Duodenal mucosa (tissue), 2 donors: ENCODE measurements at regions not wholly inside any gene's neighbourhood (a gene's known extent, or its start where the extent isn't known, plus 50 kb on each side); places are given as distances from the start of the nearest gene placed in this dataset.
"Not testable (repeated sequence)": the region's sequence is repeated elsewhere in the genome, so short reads cannot be mapped to it uniquely, and the experiment has no call there.

Experiments used
- H3K27ac ChIP-seq: one replicate; pipeline ENCODE4 v1.7.0; 2013; ENCODE audit warnings: low read depth, low read length
- H3K27me3 ChIP-seq, 2 donors: one replicate each; pipeline ENCODE4 v1.7.0; 2013; ENCODE audit warnings: low read length in 2 of 2, control low read depth in 1 of 2; ENCODE audit not compliant: insufficient read depth in 2 of 2, control insufficient read depth in 1 of 2
- H3K36me3 ChIP-seq, 2 donors: one replicate each; pipeline ENCODE4 v1.7.0; 2013; ENCODE audit warnings: low read length in 2 of 2, control low read depth in 1 of 2; ENCODE audit not compliant: insufficient read depth in 2 of 2, control insufficient read depth in 1 of 2
- H3K4me1 ChIP-seq, 2 donors: one replicate each; pipeline ENCODE4 v1.7.0; 2013; ENCODE audit warnings: low read length in 2 of 2, control low read depth in 1 of 2; ENCODE audit not compliant: insufficient read depth in 2 of 2, control insufficient read depth in 1 of 2
- H3K4me3 ChIP-seq, 2 donors: one replicate each; pipeline ENCODE4 v1.7.0; 2013; ENCODE audit warnings: low read length in 2 of 2, low read depth in 1 of 2
- H3K9ac ChIP-seq, 2 donors: one replicate each; pipeline ENCODE4 v1.7.0; 2013; ENCODE audit warnings: low read length in 2 of 2, low read depth in 1 of 2
- H3K9me3 ChIP-seq, 2 donors: one replicate each; pipeline ENCODE4 v1.7.0; 2013; ENCODE audit warnings: low read length in 2 of 2, control low read depth in 1 of 2; ENCODE audit not compliant: control insufficient read depth in 1 of 2

- no peak overlapping the region for H3K27ac ChIP-seq
- no peaks in the 10 kb centered on the region for H3K9me3 ChIP-seq
- H3K27me3 ChIP-seq, result no peaks in the 10 kb centered on the region
- no peaks in the 10 kb centered on the region for H3K36me3 ChIP-seq
- no peak overlapping the region for H3K4me3 ChIP-seq
- no peak overlapping the region for H3K9ac ChIP-seq
- H3K4me1 ChIP-seq, result no peaks in the 10 kb centered on the region
Measured at GRCh38 chr15:38849046-38849445, 284.4 kb upstream of the RASGRP1 start.

GRCh38 chr15:38852188-38852587 is 287.6 kb upstream of the RASGRP1 start:
- H3K4me3 ChIP-seq, H3K36me3 ChIP-seq, H3K9me3 ChIP-seq, H3K27ac ChIP-seq, H3K27me3 ChIP-seq, H3K4me1 ChIP-seq, H3K9ac ChIP-seq: not testable (repeated sequence)

- Histone ChIP-seq H3K27me3 (no peaks in the 10 kb centered on the region), H3K9ac (no peak overlapping the region), H3K4me3 (no peak overlapping the region), H3K36me3 (no peaks in the 10 kb centered on the region), H3K4me1 (no peaks in the 10 kb centered on the region), H3K9me3 (no peaks in the 10 kb centered on the region), H3K27ac (no peak overlapping the region)
Measured at GRCh38 chr15:38853608-38854007, 289.0 kb upstream of the RASGRP1 start.

- Histone ChIP-seq H3K4me3 (no peak overlapping the region), H3K4me1 (no peaks in the 10 kb centered on the region), H3K9me3 (no peaks in the 10 kb centered on the region), H3K27me3 (no peaks in the 10 kb centered on the region), H3K36me3 (no peaks in the 10 kb centered on the region), H3K27ac (no peak overlapping the region), H3K9ac (no peak overlapping the region)
Measured at GRCh38 chr15:38854506-38854905, 289.9 kb upstream of the RASGRP1 start.

GRCh38 chr15:38857814-38858213 is 293.2 kb upstream of the RASGRP1 start:
- Histone ChIP-seq H3K36me3 (no peaks in the 10 kb centered on the region), H3K4me3 (no peak overlapping the region), H3K27ac (no peak overlapping the region), H3K4me1 (no peaks in the 10 kb centered on the region), H3K9me3 (no peaks in the 10 kb centered on the region), H3K9ac (no peak overlapping the region), H3K27me3 (no peaks in the 10 kb centered on the region)

- H3K4me1 ChIP-seq, result no peaks in the 10 kb centered on the region
- no peak overlapping the region for H3K4me3 ChIP-seq
- H3K36me3 ChIP-seq, result no peaks in the 10 kb centered on the region
- no peaks in the 10 kb centered on the region for H3K27me3 ChIP-seq
- no peak overlapping the region for H3K27ac ChIP-seq
- no peak overlapping the region for H3K9ac ChIP-seq
- H3K9me3 ChIP-seq, result no peaks in the 10 kb centered on the region
Measured at GRCh38 chr15:38859574-38859973, 295.0 kb upstream of the RASGRP1 start.

GRCh38 chr15:38860253-38860652 is 295.6 kb upstream of the RASGRP1 start:
- H3K9me3 ChIP-seq, result no peaks in the 10 kb centered on the region
- no peaks in the 10 kb centered on the region for H3K36me3 ChIP-seq
- no peak overlapping the region for H3K9ac ChIP-seq
- H3K4me3 ChIP-seq, result no peak overlapping the region
- no peak overlapping the region for H3K27ac ChIP-seq
- H3K4me1 ChIP-seq, result no peaks in the 10 kb centered on the region
- H3K27me3 ChIP-seq, result no peaks in the 10 kb centered on the region

GRCh38 chr15:38860674-38861073 is 296.1 kb upstream of the RASGRP1 start:
- no peaks in the 10 kb centered on the region for H3K9me3 ChIP-seq
- H3K27ac ChIP-seq, result no peak overlapping the region
- no peaks in the 10 kb centered on the region for H3K27me3 ChIP-seq
- no peaks in the 10 kb centered on the region for H3K36me3 ChIP-seq
- H3K9ac ChIP-seq, result no peak overlapping the region
- H3K4me3 ChIP-seq, result no peak overlapping the region
- no peaks in the 10 kb centered on the region for H3K4me1 ChIP-seq

- no peaks in the 10 kb centered on the region for H3K9me3 ChIP-seq
- H3K4me1 ChIP-seq, result no peaks in the 10 kb centered on the region
- H3K36me3 ChIP-seq, result no peaks in the 10 kb centered on the region
- no peaks in the 10 kb centered on the region for H3K27me3 ChIP-seq
- no peak overlapping the region for H3K27ac ChIP-seq
- H3K9ac ChIP-seq, result no peak overlapping the region
- H3K4me3 ChIP-seq, result no peak overlapping the region
Measured at GRCh38 chr15:38861108-38861507, 296.5 kb upstream of the RASGRP1 start.

GRCh38 chr15:38862099-38862498 is 297.5 kb upstream of the RASGRP1 start:
- H3K36me3 ChIP-seq, result no peaks in the 10 kb centered on the region
- H3K27ac ChIP-seq, result no peak overlapping the region
- H3K9me3 ChIP-seq, result no peaks in the 10 kb centered on the region
- no peaks in the 10 kb centered on the region for H3K27me3 ChIP-seq
- no peak overlapping the region for H3K4me3 ChIP-seq
- H3K4me1 ChIP-seq, result no peaks in the 10 kb centered on the region
- no peak overlapping the region for H3K9ac ChIP-seq

- Histone ChIP-seq H3K9me3 (no peaks in the 10 kb centered on the region), H3K27ac (no peak overlapping the region), H3K9ac (no peak overlapping the region), H3K4me1 (peaks cover 0 to under 1% of the 10 kb centered on the region in 2 donors), H3K36me3 (no peaks in the 10 kb centered on the region), H3K27me3 (no peaks in the 10 kb centered on the region), H3K4me3 (no peak overlapping the region)
Measured at GRCh38 chr15:38863381-38863780, 298.8 kb upstream of the RASGRP1 start.
